Esophagus squamous epithelium (tissue), 5 donors: ENCODE measurements at regions not wholly inside any gene's neighbourhood (a gene's known extent, or its start where the extent isn't known, plus 50 kb on each side); places are given as distances from the start of the nearest gene placed in this dataset.

Source experiments
- DNase-seq: peaks from one replicate; lab custom pipeline; 2025; lab: John Stamatoyannopoulos, UW
- H3K27ac ChIP-seq, 4 donors: fragments of 200-600 bp; sonication (generic); one replicate each; pipeline ENCODE4 v1.5.1; 2016 to 2019; ENCODE audit warnings: mild to moderate bottlenecking in 1 of 4
- H3K27me3 ChIP-seq, 4 donors: fragments of 200-600 bp; sonication (generic); 1 replicate in 3 of 4; 2 replicates in 1 of 4; pipeline versions ENCODE4 v1.5.1 to v1.6.0; 2017 to 2021; ENCODE audit warnings: antibody characterized with exemption in 1 of 4
- H3K36me3 ChIP-seq, 3 donors: fragments of 200-600 bp; sonication (generic); one replicate each; pipeline ENCODE4 v1.5.1; 2016 to 2019
- H3K4me1 ChIP-seq, 3 donors: fragments of 200-600 bp; sonication (generic); one replicate each; pipeline ENCODE4 v1.5.1; 2017 to 2019
- H3K4me3 ChIP-seq, 4 donors: fragments of 200-600 bp; sonication (generic); 1 replicate in 3 of 4; 2 replicates in 1 of 4; pipeline ENCODE4 v1.5.1; 2016 to 2019; ENCODE audit warnings: mild to moderate bottlenecking in 2 of 4, moderate library complexity in 1 of 4
- H3K9me3 ChIP-seq, 3 donors: fragments of 200-600 bp; sonication (generic); one replicate each; pipeline ENCODE4 v1.5.1; 2016 to 2019
- POLR2A ChIP-seq, 4 donors: fragments of 450-650 bp; IDR thresholded peaks; one replicate each; pipeline ENCODE4 v1.6.1; 2017; ENCODE audit warnings: antibody characterized with exemption in 4 of 4, mild to moderate bottlenecking in 4 of 4, moderate library complexity in 3 of 4
- WGBS, 2 donors: methylation state at CpG; one replicate each; pipeline ENCODE4 v1.1.5; 2018; 5-methylcytosine and 5-hydroxymethylcytosine counted together
- intact Hi-C: fragments of 100-400 bp; cut with DNase I; formaldehyde crosslinking; loops from one replicate; pipeline ENCODE4 v1.15.0; 2022
- TF ChIP-seq, protein P1 (sequence below), 6 experiments: fragments of 450-650 bp in 4 of 6; fragments of 200-600 bp in 2 of 6; sonication (generic) in 2 of 6; IDR thresholded peaks; one replicate each; pipeline ENCODE4 v1.5.1; 2016 to 2019; ENCODE audit warnings: antibody characterized with exemption in 6 of 6, mild to moderate bottlenecking in 4 of 6, moderate library complexity in 4 of 6
- donor health status: DM: yes; HTN: yes; CAD: no.

GRCh38 chr2:43029186-43029585, 197.2 kb downstream of the ZFP36L2 start:
- Histone ChIP-seq H3K4me3 (no peak overlapping the region), H3K36me3 (no peaks in the 10 kb centered on the region), H3K9me3 (no peaks in the 10 kb centered on the region), H3K27ac (no peak overlapping the region), H3K4me1 (peaks cover 8 to 50% (median 19%) of the 10 kb centered on the region in 3 donors), H3K27me3 (no peaks in the 10 kb centered on the region)
- intact Hi-C loops, result no loop called here
- TF ChIP-seq, protein P1, sequence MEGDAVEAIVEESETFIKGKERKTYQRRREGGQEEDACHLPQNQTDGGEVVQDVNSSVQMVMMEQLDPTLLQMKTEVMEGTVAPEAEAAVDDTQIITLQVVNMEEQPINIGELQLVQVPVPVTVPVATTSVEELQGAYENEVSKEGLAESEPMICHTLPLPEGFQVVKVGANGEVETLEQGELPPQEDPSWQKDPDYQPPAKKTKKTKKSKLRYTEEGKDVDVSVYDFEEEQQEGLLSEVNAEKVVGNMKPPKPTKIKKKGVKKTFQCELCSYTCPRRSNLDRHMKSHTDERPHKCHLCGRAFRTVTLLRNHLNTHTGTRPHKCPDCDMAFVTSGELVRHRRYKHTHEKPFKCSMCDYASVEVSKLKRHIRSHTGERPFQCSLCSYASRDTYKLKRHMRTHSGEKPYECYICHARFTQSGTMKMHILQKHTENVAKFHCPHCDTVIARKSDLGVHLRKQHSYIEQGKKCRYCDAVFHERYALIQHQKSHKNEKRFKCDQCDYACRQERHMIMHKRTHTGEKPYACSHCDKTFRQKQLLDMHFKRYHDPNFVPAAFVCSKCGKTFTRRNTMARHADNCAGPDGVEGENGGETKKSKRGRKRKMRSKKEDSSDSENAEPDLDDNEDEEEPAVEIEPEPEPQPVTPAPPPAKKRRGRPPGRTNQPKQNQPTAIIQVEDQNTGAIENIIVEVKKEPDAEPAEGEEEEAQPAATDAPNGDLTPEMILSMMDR (IDR thresholded peaks at IDR 0.05), result no peak
- TF ChIP-seq POLR2A (IDR thresholded peaks at IDR 0.05), result no peak
- DNase-seq, result no peak
- WGBS, 2 donors, result 94 to 100% methylated on average over 2 of the region's 3 CpGs

DNA sequence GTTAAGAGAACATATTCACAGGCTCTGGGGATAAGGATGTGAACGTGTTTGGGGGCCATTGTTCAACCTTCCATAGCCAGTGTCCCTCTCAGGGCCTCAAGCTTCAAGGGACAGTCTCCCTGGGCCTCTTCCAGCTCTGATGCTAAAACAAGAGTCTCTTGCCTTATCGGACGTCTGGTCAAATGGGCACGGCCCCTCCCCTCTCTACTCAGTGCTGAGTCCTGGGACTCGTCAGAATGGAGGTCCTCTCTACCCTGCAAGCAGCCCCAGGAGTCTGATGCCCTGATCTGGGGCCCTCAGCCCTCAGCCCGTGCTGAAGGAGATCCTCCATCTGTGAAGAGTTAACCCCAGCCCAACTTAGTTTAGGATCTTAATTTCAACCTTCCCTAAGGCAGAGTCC, 198.2 kb downstream of the ZFP36L2 start:
- Histone ChIP-seq H3K36me3 (no peaks in the 10 kb centered on the region), H3K27me3 (no peaks in the 10 kb centered on the region), H3K4me1 (peaks cover 8 to 48% (median 19%) of the 10 kb centered on the region in 3 donors), H3K4me3 (no peak overlapping the region), H3K27ac (peak overlapping the region in 1 of 4 donors; percentile 51), H3K9me3 (no peaks in the 10 kb centered on the region)
- no peak for DNase-seq
- TF ChIP-seq, protein P1 (IDR thresholded peaks at IDR 0.05), result no peak
- TF ChIP-seq POLR2A (IDR thresholded peaks at IDR 0.05), result no peak
- intact Hi-C loops, result no loop called here
- WGBS, 2 donors, result 73 to 82% methylated on average over 2 to 5 of the region's 6 CpGs

- intact Hi-C loops, result no loop called here
- Histone ChIP-seq H3K9me3 (no peaks in the 10 kb centered on the region), H3K27me3 (no peaks in the 10 kb centered on the region), H3K36me3 (no peaks in the 10 kb centered on the region), H3K27ac (peak overlapping the region; percentile 37 to 59 (median 52)), H3K4me1 (peaks cover 7 to 39% (median 19%) of the 10 kb centered on the region in 3 donors), H3K4me3 (no peak overlapping the region)
- WGBS, 2 donors, result 74 to 84% methylated on average over 14 to 18 of the region's 21 CpGs
- DNase-seq, result no peak
- TF ChIP-seq POLR2A (IDR thresholded peaks at IDR 0.05), result no peak
Observed at GRCh38 chr2:43027097-43027873, 199.1 kb downstream of the ZFP36L2 start.

GRCh38 chr2:43026426-43027096, 199.8 kb downstream of the ZFP36L2 start:
- no peaks in the 10 kb centered on the region for H3K27me3 ChIP-seq
- intact Hi-C loops, result no loop called here
- no peak overlapping the region for H3K4me3 ChIP-seq
- peak overlapping the region; percentile 37 to 59 (median 52) for H3K27ac ChIP-seq
- WGBS, 2 donors, result 81 to 83% methylated on average over 12 to 14 of the region's 17 CpGs
- no peaks in the 10 kb centered on the region for H3K36me3 ChIP-seq
- TF ChIP-seq, protein P1 (IDR thresholded peaks at IDR 0.05), result no peak
- no peak for TF ChIP-seq POLR2A (IDR thresholded peaks at IDR 0.05)
- peaks cover 0 to 7% (median 6%) of the 10 kb centered on the region in 3 donors for H3K9me3 ChIP-seq
- peaks cover 0 to 32% (median 14%) of the 10 kb centered on the region in 3 donors for H3K4me1 ChIP-seq
- no peak for DNase-seq

DNA sequence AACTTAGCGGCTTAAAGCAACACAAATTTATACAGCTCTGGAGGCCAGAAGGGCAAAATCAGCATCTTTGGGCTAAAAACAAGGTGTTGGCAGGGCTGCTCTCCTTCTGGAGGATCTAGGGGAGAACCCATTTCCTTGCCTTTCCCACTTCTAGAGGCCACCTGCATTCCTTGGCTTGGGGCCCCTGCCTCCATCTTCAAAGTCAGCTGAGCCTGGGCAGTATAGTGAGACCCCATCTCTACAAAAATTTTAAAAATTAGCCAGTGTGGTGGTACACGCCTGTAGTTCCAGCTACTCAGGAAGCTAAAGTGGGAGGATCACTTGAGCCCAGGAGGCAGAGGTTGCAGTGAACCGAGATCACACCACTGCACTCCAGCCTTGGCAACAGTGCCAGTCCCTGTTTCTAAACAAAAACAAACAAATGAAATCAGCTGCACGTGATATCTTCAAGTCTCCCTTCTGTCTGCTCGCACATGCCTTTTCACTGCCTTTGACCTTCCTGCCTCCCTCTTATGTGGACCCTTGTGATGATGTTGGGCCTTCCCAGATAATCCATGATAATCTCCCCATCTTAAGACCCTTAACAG, 200.6 kb downstream of the ZFP36L2 start:
- intact Hi-C loops, result no loop called here

More for the DNA sequence above, 200.6 kb downstream of the ZFP36L2 start:
- TF ChIP-seq, protein P1 (IDR thresholded peaks at IDR 0.05), result no peak
- TF ChIP-seq POLR2A (IDR thresholded peaks at IDR 0.05), result no peak
- H3K36me3 ChIP-seq, result no peaks in the 10 kb centered on the region
- H3K9me3 ChIP-seq, result peaks cover 0 to 12% (median 6%) of the 10 kb centered on the region in 3 donors
- no peaks in the 10 kb centered on the region for H3K27me3 ChIP-seq
- peak overlapping the region in 3 of 4 donors; percentile 17 to 54 (median 51) for H3K27ac ChIP-seq
- H3K4me1 ChIP-seq, result peaks cover 0 to 31% (median 14%) of the 10 kb centered on the region in 3 donors
- 81 to 82% methylated on average over 5 of the region's 5 CpGs for WGBS, 2 donors
- no peak for DNase-seq
- H3K4me3 ChIP-seq, result no peak overlapping the region
